OCI-LY7 (cell line): ENCODE measurements at regions not wholly inside any gene's neighbourhood (a gene's known extent, or its start where the extent isn't known, plus 50 kb on each side); places are given as distances from the start of the nearest gene placed in this dataset.

Experiments used
- BruUV-seq: library from RNA; stranded (reverse); fragments of 400-500 nt; replicated peaks from 2 replicates; lab custom pipeline; 2021; lab: Mats Ljungman, UMichigan
- CTCF ChIA-PET: fragments of 300-600 bp; sonication (Branson Sonifier 250); formaldehyde crosslinking; loops from one replicate; lab custom pipeline; 2022; ENCODE audit warnings: antibody characterized with exemption; ENCODE audit not compliant: unreplicated experiment; lab: Charles Lee
- POLR2A ChIA-PET: fragments of 300-600 bp; sonication (Branson Sonifier 250); formaldehyde crosslinking; loops from one replicate; lab custom pipeline; 2022; ENCODE audit warnings: antibody characterized with exemption; lab: Charles Lee
- DNase-seq: peaks from one replicate; pipeline ENCODE4 v3.0.0-alpha.2; 2015; ENCODE audit warnings: low spot score
- H2AFZ ChIP-seq: fragments of 200-600 bp; sonication (generic), shearing (Covaris generic); 2 replicates; pipeline ENCODE4 v1.6.1; 2014; ENCODE audit warnings: mild to moderate bottlenecking, antibody characterized with exemption, low read length, moderate library complexity
- H3K27ac ChIP-seq: fragments of 200-600 bp; sonication (generic); 2 replicates; pipeline ENCODE4 v1.5.1; 2014; ENCODE audit warnings: mixed run types, low read depth, mild to moderate bottlenecking, moderate library complexity, low read length, inconsistent platforms; ENCODE audit not compliant: poor library complexity, severe bottlenecking
- H3K36me3 ChIP-seq: fragments of 200-600 bp; sonication (generic); 2 replicates; pipeline ENCODE4 v1.6.1; 2014; ENCODE audit warnings: mild to moderate bottlenecking, antibody characterized with exemption, low read length, moderate library complexity, mixed read lengths; ENCODE audit not compliant: insufficient read depth
- H3K4me1 ChIP-seq: fragments of 200-600 bp; sonication (generic); 2 replicates; pipeline ENCODE4 v1.5.1; 2014; ENCODE audit warnings: mild to moderate bottlenecking, low read length; ENCODE audit not compliant: insufficient read depth, poor library complexity, severe bottlenecking
- H3K4me2 ChIP-seq: fragments of 200-600 bp; sonication (generic); 2 replicates; pipeline ENCODE4 v1.6.1; 2014; ENCODE audit warnings: mild to moderate bottlenecking, low read length
- H3K4me3 ChIP-seq: fragments of 200-600 bp; sonication (generic); 2 replicates; pipeline ENCODE4 v1.5.1; 2014; ENCODE audit warnings: mild to moderate bottlenecking, low read depth, low read length; ENCODE audit not compliant: poor library complexity, severe bottlenecking
- H3K79me2 ChIP-seq: fragments of 200-600 bp; sonication (generic); 2 replicates; pipeline ENCODE4 v1.6.1; 2016; ENCODE audit warnings: low read depth, mild to moderate bottlenecking, low read length, moderate library complexity, mixed read lengths; ENCODE audit not compliant: insufficient read depth
- H3K9me2 ChIP-seq: fragments of 200-600 bp; sonication (generic); 2 replicates; pipeline ENCODE4 v1.6.1; 2016; ENCODE audit warnings: mild to moderate bottlenecking, low read length, mixed read lengths; ENCODE audit not compliant: insufficient read depth
- H3K9me3 ChIP-seq: fragments of 200-600 bp; sonication (generic); 2 replicates; pipeline ENCODE4 v1.6.1; 2014; ENCODE audit warnings: mild to moderate bottlenecking, mixed run types, low read length, mixed read lengths
- H4K20me1 ChIP-seq: fragments of 200-600 bp; sonication (generic); 2 replicates; pipeline ENCODE4 v1.6.1; 2014; ENCODE audit warnings: mild to moderate bottlenecking, antibody characterized with exemption, low read length, moderate library complexity, mixed read lengths; ENCODE audit not compliant: insufficient read depth
- CTCF ChIP-seq: fragments of 200-600 bp; sonication (generic); conservative IDR thresholded peaks from 2 replicates; pipeline ENCODE4 v1.5.1; 2014; ENCODE audit warnings: mild to moderate bottlenecking, antibody characterized with exemption, low read length, moderate library complexity, mixed read lengths
- EZH2phosphoT487 ChIP-seq: fragments of 200-600 bp; sonication (generic); IDR thresholded peaks from 2 replicates; pipeline ENCODE4 v1.6.1; 2018; ENCODE audit warnings: low read depth, borderline replicate concordance, mild to moderate bottlenecking, mixed run types, antibody characterized with exemption, low read length, moderate library complexity, mixed read lengths
- intact Hi-C: fragments of 100-400 bp; cut with micrococcal nuclease; formaldehyde crosslinking; loops from one replicate; pipeline ENCODE4 v1.10.0; 2022; ENCODE audit not compliant: unreplicated experiment

GRCh38 chr17:53426505-53426904 lies 396.2 kb upstream of the KIF2B start:
- Histone ChIP-seq H3K79me2 (no peaks in the 10 kb centered on the region), H3K9me2 (no peaks in the 10 kb centered on the region), H4K20me1 (no peaks in the 10 kb centered on the region), H3K9me3 (no peaks in the 10 kb centered on the region), H3K4me1 (no peaks in the 10 kb centered on the region), H3K4me2 (no peak overlapping the region), H2AFZ (no peak overlapping the region), H3K27ac (no peak overlapping the region), H3K36me3 (no peaks in the 10 kb centered on the region), H3K4me3 (no peak overlapping the region)
- intact Hi-C loops = no loop called here
- POLR2A ChIA-PET = no interaction called here
- no peak for DNase-seq
- CTCF ChIA-PET = interaction anchor here (0.5 kb wide), 1 partner anchor 18 kb away, joined by 3 read pairs; no protein-coding TSS in a partner anchor
- no peak for TF ChIP-seq EZH2phosphoT487
- no peak for TF ChIP-seq CTCF
- no TSS peak for BruUV-seq

GRCh38 chr17:53420035-53420641 lies 402.6 kb upstream of the KIF2B start:
- Histone ChIP-seq H3K27ac (no peak overlapping the region), H3K4me1 (no peaks in the 10 kb centered on the region), H2AFZ (no peak overlapping the region), H4K20me1 (no peaks in the 10 kb centered on the region), H3K9me2 (no peaks in the 10 kb centered on the region), H3K4me3 (no peak overlapping the region), H3K4me2 (no peak overlapping the region), H3K79me2 (no peaks in the 10 kb centered on the region), H3K36me3 (no peaks in the 10 kb centered on the region), H3K9me3 (0 out of 2 replicates have a peak, but pooled peaks cover 4% of the 10 kb centered on the region)
- ChIA-PET POLR2A (interaction anchor here (0.6 kb wide), 1 partner anchor 17 kb away, joined by 3 read pairs; no protein-coding TSS in a partner anchor), CTCF (no interaction called here)
- TF ChIP-seq CTCF = no peak
- TF ChIP-seq EZH2phosphoT487 = no peak
- intact Hi-C loops = no loop called here
- no TSS peak for BruUV-seq
- DNase-seq = no peak

GRCh38 chr17:53409588-53409987 lies 413.1 kb upstream of the KIF2B start:
- H3K4me3 ChIP-seq = no peak overlapping the region
- H3K4me2 ChIP-seq = no peak overlapping the region
- BruUV-seq = no TSS peak
- no peak overlapping the region for H3K27ac ChIP-seq
- H3K79me2 ChIP-seq = no peaks in the 10 kb centered on the region
- H4K20me1 ChIP-seq = no peaks in the 10 kb centered on the region
- POLR2A ChIA-PET = no interaction called here
- no peak for DNase-seq
- TF ChIP-seq EZH2phosphoT487 (no peak), CTCF (no peak)
- no peaks in the 10 kb centered on the region for H3K9me2 ChIP-seq
- intact Hi-C loops = no loop called here
- no peak overlapping the region for H2AFZ ChIP-seq
- 0 out of 2 replicates have a peak, but pooled peaks cover 5% of the 10 kb centered on the region for H3K9me3 ChIP-seq
- no peaks in the 10 kb centered on the region for H3K4me1 ChIP-seq
- no peaks in the 10 kb centered on the region for H3K36me3 ChIP-seq
- CTCF ChIA-PET = no interaction called here
